IPS-18a (cell line): ENCODE measurements at regions not wholly inside any gene's neighbourhood (a gene's known extent, or its start where the extent isn't known, plus 50 kb on each side); places are given as distances from the start of the nearest gene placed in this dataset.
"Not testable (repeated sequence)": the region's sequence is repeated elsewhere in the genome, so short reads cannot be mapped to it uniquely, and the experiment has no call there.

Source experiments
- H3K27ac ChIP-seq: one replicate; pipeline ENCODE4 v1.5.1; 2013; ENCODE audit warnings: low read length
- H3K27me3 ChIP-seq: one replicate; pipeline ENCODE4 v1.6.1; 2013; ENCODE audit warnings: mild to moderate bottlenecking, low read length; ENCODE audit not compliant: control insufficient read depth, insufficient read depth
- H3K36me3 ChIP-seq: one replicate; pipeline ENCODE4 v1.6.1; 2013; ENCODE audit warnings: low read depth, low read length; ENCODE audit not compliant: control insufficient read depth
- H3K4me1 ChIP-seq: one replicate; pipeline ENCODE4 v1.6.1; 2013; ENCODE audit warnings: low read depth, low read length; ENCODE audit not compliant: control insufficient read depth
- H3K4me3 ChIP-seq: one replicate; pipeline ENCODE4 v1.5.1; 2013; ENCODE audit warnings: low read length
- H3K9ac ChIP-seq: one replicate; pipeline ENCODE4 v1.6.1; 2013; ENCODE audit warnings: mild to moderate bottlenecking, low read length, moderate library complexity
- H3K9me3 ChIP-seq: one replicate; pipeline ENCODE4 v1.6.1; 2013; ENCODE audit warnings: low read depth, low read length; ENCODE audit not compliant: control insufficient read depth

- no peaks in the 10 kb centered on the region for H3K36me3 ChIP-seq
- H3K4me3 ChIP-seq = no peak overlapping the region
- no peak overlapping the region for H3K27ac ChIP-seq
- peaks cover 36% of the 10 kb centered on the region for H3K4me1 ChIP-seq
- no peaks in the 10 kb centered on the region for H3K27me3 ChIP-seq
- no peak overlapping the region for H3K9ac ChIP-seq
- no peaks in the 10 kb centered on the region for H3K9me3 ChIP-seq
Measured at GRCh38 chr1:118486199-118486598, 301.2 kb upstream of the SPAG17 start.

GRCh38 chr1:118485757-118486156, 300.7 kb upstream of the SPAG17 start:
- no peak overlapping the region for H3K9ac ChIP-seq
- no peaks in the 10 kb centered on the region for H3K36me3 ChIP-seq
- peaks cover 36% of the 10 kb centered on the region for H3K4me1 ChIP-seq
- no peaks in the 10 kb centered on the region for H3K9me3 ChIP-seq
- no peak overlapping the region for H3K4me3 ChIP-seq
- no peaks in the 10 kb centered on the region for H3K27me3 ChIP-seq
- H3K27ac ChIP-seq = no peak overlapping the region

- Histone ChIP-seq H3K36me3 (no peaks in the 10 kb centered on the region), H3K9me3 (no peaks in the 10 kb centered on the region), H3K27ac (no peak overlapping the region), H3K4me3 (no peak overlapping the region), H3K9ac (no peak overlapping the region), H3K4me1 (peaks cover 36% of the 10 kb centered on the region), H3K27me3 (no peaks in the 10 kb centered on the region)
Measured at GRCh38 chr1:118484893-118485292, 299.9 kb upstream of the SPAG17 start.

GRCh38 chr1:118483245-118484006, 298.4 kb upstream of the SPAG17 start:
- Histone ChIP-seq H3K4me1 (peaks cover 36% of the 10 kb centered on the region), H3K36me3 (no peaks in the 10 kb centered on the region), H3K9me3 (no peaks in the 10 kb centered on the region), H3K9ac (no peak overlapping the region), H3K27ac (no peak overlapping the region), H3K27me3 (no peaks in the 10 kb centered on the region), H3K4me3 (peak overlapping the region; percentile 13)

- Histone ChIP-seq H3K4me3 (no peak overlapping the region), H3K4me1 (peaks cover 18% of the 10 kb centered on the region), H3K36me3 (no peaks in the 10 kb centered on the region), H3K9me3 (no peaks in the 10 kb centered on the region), H3K27ac (no peak overlapping the region), H3K27me3 (no peaks in the 10 kb centered on the region), H3K9ac (no peak overlapping the region)
Measured at GRCh38 chr1:118481126-118481525, 296.1 kb upstream of the SPAG17 start.

GRCh38 chr1:118479351-118479750, 294.3 kb upstream of the SPAG17 start:
- no peak overlapping the region for H3K27ac ChIP-seq
- no peak overlapping the region for H3K9ac ChIP-seq
- H3K36me3 ChIP-seq = no peaks in the 10 kb centered on the region
- no peaks in the 10 kb centered on the region for H3K27me3 ChIP-seq
- peaks cover 9% of the 10 kb centered on the region for H3K4me1 ChIP-seq
- H3K9me3 ChIP-seq = no peaks in the 10 kb centered on the region
- no peak overlapping the region for H3K4me3 ChIP-seq

GRCh38 chr1:118473825-118474224, 288.8 kb upstream of the SPAG17 start:
- H3K27ac ChIP-seq = no peak overlapping the region
- H3K36me3 ChIP-seq = no peaks in the 10 kb centered on the region
- H3K9ac ChIP-seq = no peak overlapping the region
- no peaks in the 10 kb centered on the region for H3K9me3 ChIP-seq
- H3K4me1 ChIP-seq = peaks cover 4% of the 10 kb centered on the region
- no peak overlapping the region for H3K4me3 ChIP-seq
- no peaks in the 10 kb centered on the region for H3K27me3 ChIP-seq

GRCh38 chr1:118464460-118464859, 279.4 kb upstream of the SPAG17 start:
- H3K27me3 ChIP-seq, H3K36me3 ChIP-seq, H3K27ac ChIP-seq, H3K9me3 ChIP-seq, H3K9ac ChIP-seq, H3K4me3 ChIP-seq, H3K4me1 ChIP-seq: not testable (repeated sequence)

GRCh38 chr1:118461154-118461553, 276.1 kb upstream of the SPAG17 start:
- H3K4me1 ChIP-seq = peaks cover 4% of the 10 kb centered on the region
- H3K27ac ChIP-seq = no peak overlapping the region
- no peak overlapping the region for H3K9ac ChIP-seq
- no peaks in the 10 kb centered on the region for H3K27me3 ChIP-seq
- H3K9me3 ChIP-seq = peaks cover 12% of the 10 kb centered on the region
- H3K36me3 ChIP-seq = no peaks in the 10 kb centered on the region
- no peak overlapping the region for H3K4me3 ChIP-seq

GRCh38 chr1:118459871-118460270, 274.8 kb upstream of the SPAG17 start:
- Histone ChIP-seq H3K9me3 (peaks cover 12% of the 10 kb centered on the region), H3K27me3 (no peaks in the 10 kb centered on the region), H3K4me3 (no peak overlapping the region), H3K27ac (no peak overlapping the region), H3K9ac (no peak overlapping the region), H3K4me1 (peaks cover 4% of the 10 kb centered on the region), H3K36me3 (no peaks in the 10 kb centered on the region)

GRCh38 chr1:118453856-118454255, 268.8 kb upstream of the SPAG17 start:
- H3K36me3 ChIP-seq, H3K27ac ChIP-seq, H3K9ac ChIP-seq, H3K27me3 ChIP-seq, H3K9me3 ChIP-seq, H3K4me3 ChIP-seq, H3K4me1 ChIP-seq: not testable (repeated sequence)

- Histone ChIP-seq H3K9me3 (peaks cover 14% of the 10 kb centered on the region), H3K9ac (no peak overlapping the region), H3K27me3 (no peaks in the 10 kb centered on the region), H3K36me3 (no peaks in the 10 kb centered on the region), H3K27ac (no peak overlapping the region), H3K4me1 (no peaks in the 10 kb centered on the region), H3K4me3 (no peak overlapping the region)
Measured at GRCh38 chr1:118445156-118445555, 260.1 kb upstream of the SPAG17 start.
